CD8-positive, alpha-beta memory T cell (primary cell): ENCODE measurements at regions not wholly inside any gene's neighbourhood (a gene's known extent, or its start where the extent isn't known, plus 50 kb on each side); places are given as distances from the start of the nearest gene placed in this dataset.

ENCODE experiments used
- CTCF ChIA-PET: fragments of 350-600 bp; sonication (Branson Sonifier 250); formaldehyde crosslinking; loops from one replicate; lab custom pipeline; 2021; ENCODE audit warnings: antibody characterized with exemption; lab: Charles Lee
- POLR2A ChIA-PET: fragments of 350-600 bp; sonication (Branson Sonifier 250); formaldehyde crosslinking; loops from one replicate; lab custom pipeline; 2021; ENCODE audit warnings: antibody characterized with exemption; lab: Charles Lee
- DNase-seq, 5 donors: peaks; one replicate each; pipeline versions ENCODE4 v3.0.0 to v3.0.0-alpha.2; 2020 to 2022; ENCODE audit warnings: mixed read lengths in 1 of 5
- H3K27ac ChIP-seq: one replicate; pipeline ENCODE4 v1.7.0; 2013; ENCODE audit warnings: low read depth, mild to moderate bottlenecking, low read length, moderate library complexity
- H3K27me3 ChIP-seq: 2 replicates; pipeline ENCODE4 v1.7.0; 2013; ENCODE audit warnings: low read length, mild to moderate bottlenecking; ENCODE audit not compliant: insufficient read depth, poor library complexity, severe bottlenecking
- H3K36me3 ChIP-seq: 2 replicates; pipeline ENCODE4 v1.7.0; 2013; ENCODE audit warnings: mild to moderate bottlenecking, low read length, moderate library complexity; ENCODE audit not compliant: insufficient read depth
- H3K4me1 ChIP-seq: 2 replicates; pipeline ENCODE4 v1.7.0; 2013; ENCODE audit warnings: mild to moderate bottlenecking, low read length, moderate library complexity; ENCODE audit not compliant: insufficient read depth
- H3K4me3 ChIP-seq: 2 replicates; pipeline ENCODE4 v1.7.0; 2013; ENCODE audit warnings: mild to moderate bottlenecking, low read length
- H3K9me3 ChIP-seq: 2 replicates; pipeline ENCODE4 v1.7.0; 2013; ENCODE audit warnings: mild to moderate bottlenecking, low read length
- H3K27ac Mint-ChIP-seq, 8 donors: one replicate each; pipeline ENCODE4 v1.8.0; 2020 to 2021; ENCODE audit warnings: mixed read lengths in 8 of 8, mild to moderate bottlenecking in 6 of 8, inconsistent platforms in 3 of 8, moderate library complexity in 3 of 8
- H3K27me3 Mint-ChIP-seq, 2 donors: one replicate each; pipeline ENCODE4 v1.8.0; 2020 to 2021; ENCODE audit warnings: mixed read lengths in 2 of 2, mild to moderate bottlenecking in 1 of 2, moderate library complexity in 1 of 2
- H3K36me3 Mint-ChIP-seq, 3 donors: one replicate each; pipeline ENCODE4 v1.8.0; 2020 to 2021; ENCODE audit warnings: mixed read lengths in 3 of 3, inconsistent platforms in 1 of 3, mild to moderate bottlenecking in 1 of 3
- H3K4me1 Mint-ChIP-seq, 3 donors: one replicate each; pipeline ENCODE4 v1.8.0; 2020 to 2021; ENCODE audit warnings: mixed read lengths in 3 of 3, inconsistent platforms in 1 of 3, mild to moderate bottlenecking in 1 of 3
- H3K4me3 Mint-ChIP-seq, 7 donors: one replicate each; pipeline ENCODE4 v1.8.0; 2020 to 2021; ENCODE audit warnings: mixed read lengths in 7 of 7, mild to moderate bottlenecking in 6 of 7, moderate library complexity in 4 of 7, inconsistent platforms in 2 of 7
- H3K9me3 Mint-ChIP-seq, 5 donors: one replicate each; pipeline ENCODE4 v1.8.0; 2020 to 2022; ENCODE audit warnings: mixed read lengths in 5 of 5, mild to moderate bottlenecking in 3 of 5, moderate library complexity in 2 of 5, inconsistent platforms in 1 of 5

GRCh38 chr2:65691816-65692215, 259.4 kb upstream of the SPRED2 start:
- ChIA-PET CTCF (no interaction called here), POLR2A (no interaction called here)
- Histone ChIP-seq H3K36me3 (no peaks in the 10 kb centered on the region), H3K27me3 (no peaks in the 10 kb centered on the region), H3K9me3 (no peaks in the 10 kb centered on the region), H3K4me1 (no peaks in the 10 kb centered on the region), H3K4me3 (no peak overlapping the region), H3K27ac (no peak overlapping the region)
- Mint-ChIP-seq H3K27me3 (peaks cover 2 to 14% of the 10 kb centered on the region in 2 donors), H3K4me3 (no peak overlapping the region), H3K36me3 (no peaks in the 10 kb centered on the region), H3K9me3 (peaks cover 0 to 7% (median 0%) of the 10 kb centered on the region in 5 donors), H3K27ac (no peak overlapping the region), H3K4me1 (no peaks in the 10 kb centered on the region)
- no peak for DNase-seq

GRCh38 chr2:65688141-65688886, 255.9 kb upstream of the SPRED2 start:
- Histone ChIP-seq H3K4me3 (no peak overlapping the region), H3K27me3 (no peaks in the 10 kb centered on the region), H3K9me3 (no peaks in the 10 kb centered on the region), H3K27ac (no peak overlapping the region), H3K36me3 (no peaks in the 10 kb centered on the region), H3K4me1 (no peaks in the 10 kb centered on the region)
- POLR2A ChIA-PET, result no interaction called here
- peaks cover 2 to 11% of the 10 kb centered on the region in 2 donors for H3K27me3 Mint-ChIP-seq
- peak overlapping the region in 1 of 8 donors; percentile 15 for H3K27ac Mint-ChIP-seq
- no peaks in the 10 kb centered on the region for H3K4me1 Mint-ChIP-seq
- H3K4me3 Mint-ChIP-seq, result no peak overlapping the region
- CTCF ChIA-PET, result no interaction called here
- DNase-seq, result no peak
- no peaks in the 10 kb centered on the region for H3K36me3 Mint-ChIP-seq
- H3K9me3 Mint-ChIP-seq, result peaks cover 0 to 8% (median 0%) of the 10 kb centered on the region in 5 donors

GRCh38 chr2:65687614-65688013, 255.2 kb upstream of the SPRED2 start:
- H3K4me1 Mint-ChIP-seq, result no peaks in the 10 kb centered on the region
- Histone ChIP-seq H3K27ac (no peak overlapping the region), H3K36me3 (no peaks in the 10 kb centered on the region), H3K9me3 (no peaks in the 10 kb centered on the region), H3K27me3 (no peaks in the 10 kb centered on the region), H3K4me1 (no peaks in the 10 kb centered on the region), H3K4me3 (no peak overlapping the region)
- no peak for DNase-seq
- no peaks in the 10 kb centered on the region for H3K36me3 Mint-ChIP-seq
- H3K9me3 Mint-ChIP-seq, result peaks cover 0 to 10% (median 0%) of the 10 kb centered on the region in 5 donors
- no peak overlapping the region for H3K4me3 Mint-ChIP-seq
- peaks cover 2 to 9% of the 10 kb centered on the region in 2 donors for H3K27me3 Mint-ChIP-seq
- POLR2A ChIA-PET, result no interaction called here
- H3K27ac Mint-ChIP-seq, result no peak overlapping the region
- CTCF ChIA-PET, result no interaction called here

GRCh38 chr2:65686928-65687521, 254.6 kb upstream of the SPRED2 start:
- no peak for DNase-seq
- H3K27me3 Mint-ChIP-seq, result peaks cover 4 to 13% of the 10 kb centered on the region in 2 donors
- Histone ChIP-seq H3K36me3 (no peaks in the 10 kb centered on the region), H3K4me3 (no peak overlapping the region), H3K27me3 (no peaks in the 10 kb centered on the region), H3K4me1 (no peaks in the 10 kb centered on the region), H3K9me3 (no peaks in the 10 kb centered on the region), H3K27ac (no peak overlapping the region)
- H3K4me1 Mint-ChIP-seq, result no peaks in the 10 kb centered on the region
- peaks cover 0 to 10% (median 0%) of the 10 kb centered on the region in 5 donors for H3K9me3 Mint-ChIP-seq
- no peak overlapping the region for H3K27ac Mint-ChIP-seq
- ChIA-PET POLR2A (no interaction called here), CTCF (no interaction called here)
- H3K36me3 Mint-ChIP-seq, result no peaks in the 10 kb centered on the region
- no peak overlapping the region for H3K4me3 Mint-ChIP-seq

- H3K9me3 Mint-ChIP-seq, result peaks cover 0 to 4% (median 1%) of the 10 kb centered on the region in 5 donors
- Histone ChIP-seq H3K9me3 (no peaks in the 10 kb centered on the region), H3K27me3 (no peaks in the 10 kb centered on the region), H3K36me3 (no peaks in the 10 kb centered on the region), H3K27ac (no peak overlapping the region), H3K4me1 (no peaks in the 10 kb centered on the region), H3K4me3 (no peak overlapping the region)
- CTCF ChIA-PET, result no interaction called here
- POLR2A ChIA-PET, result no interaction called here
- no peak overlapping the region for H3K27ac Mint-ChIP-seq
- H3K4me3 Mint-ChIP-seq, result no peak overlapping the region
- H3K36me3 Mint-ChIP-seq, result no peaks in the 10 kb centered on the region
- no peak for DNase-seq
- no peaks in the 10 kb centered on the region for H3K4me1 Mint-ChIP-seq
- peaks cover 9 to 29% of the 10 kb centered on the region in 2 donors for H3K27me3 Mint-ChIP-seq
Measured at GRCh38 chr2:65681503-65681902, 249.1 kb upstream of the SPRED2 start.

- Mint-ChIP-seq H3K9me3 (peaks cover 0 to 11% (median 2%) of the 10 kb centered on the region in 5 donors), H3K4me3 (no peak overlapping the region), H3K27ac (no peak overlapping the region), H3K36me3 (no peaks in the 10 kb centered on the region), H3K4me1 (no peaks in the 10 kb centered on the region), H3K27me3 (peaks cover 12 to 29% of the 10 kb centered on the region in 2 donors)
- H3K27ac ChIP-seq, result no peak overlapping the region
- H3K4me1 ChIP-seq, result no peaks in the 10 kb centered on the region
- ChIA-PET POLR2A (no interaction called here), CTCF (no interaction called here)
- H3K27me3 ChIP-seq, result no peaks in the 10 kb centered on the region
- H3K9me3 ChIP-seq, result no peaks in the 10 kb centered on the region
- no peak overlapping the region for H3K4me3 ChIP-seq
- no peaks in the 10 kb centered on the region for H3K36me3 ChIP-seq
- DNase-seq, result no peak
Measured at GRCh38 chr2:65678779-65679391, 246.5 kb upstream of the SPRED2 start.

- no peaks in the 10 kb centered on the region for H3K9me3 ChIP-seq
- H3K27ac Mint-ChIP-seq, result no peak overlapping the region
- H3K27ac ChIP-seq, result no peak overlapping the region
- no peaks in the 10 kb centered on the region for H3K36me3 Mint-ChIP-seq
- no peak for DNase-seq
- no peaks in the 10 kb centered on the region for H3K36me3 ChIP-seq
- ChIA-PET POLR2A (no interaction called here), CTCF (no interaction called here)
- H3K9me3 Mint-ChIP-seq, result peaks cover 0 to 11% (median 2%) of the 10 kb centered on the region in 5 donors
- no peak overlapping the region for H3K4me3 ChIP-seq
- no peaks in the 10 kb centered on the region for H3K4me1 Mint-ChIP-seq
- H3K27me3 Mint-ChIP-seq, result peaks cover 8 to 20% of the 10 kb centered on the region in 2 donors
- no peaks in the 10 kb centered on the region for H3K27me3 ChIP-seq
- no peak overlapping the region for H3K4me3 Mint-ChIP-seq
- H3K4me1 ChIP-seq, result no peaks in the 10 kb centered on the region
Measured at GRCh38 chr2:65675350-65675749, 243.0 kb upstream of the SPRED2 start.

GRCh38 chr2:65671670-65672242, 239.4 kb upstream of the SPRED2 start:
- Histone ChIP-seq H3K4me1 (no peaks in the 10 kb centered on the region), H3K9me3 (no peaks in the 10 kb centered on the region), H3K4me3 (no peak overlapping the region), H3K27me3 (no peaks in the 10 kb centered on the region), H3K36me3 (no peaks in the 10 kb centered on the region), H3K27ac (no peak overlapping the region)
- no peak overlapping the region for H3K27ac Mint-ChIP-seq
- ChIA-PET POLR2A (no interaction called here), CTCF (no interaction called here)
- H3K36me3 Mint-ChIP-seq, result no peaks in the 10 kb centered on the region
- H3K27me3 Mint-ChIP-seq, result peaks cover 5 to 7% of the 10 kb centered on the region in 2 donors
- DNase-seq, result no peak
- no peak overlapping the region for H3K4me3 Mint-ChIP-seq
- H3K9me3 Mint-ChIP-seq, result peaks cover 5 to 20% (median 15%) of the 10 kb centered on the region in 5 donors
- no peaks in the 10 kb centered on the region for H3K4me1 Mint-ChIP-seq
